ENCODE measurements at regions not wholly inside any gene's neighbourhood (a gene's known extent, or its start where the extent isn't known, plus 50 kb on each side); places are given as distances from the start of the nearest gene placed in this dataset.

GRCh38 chr9:81850724-81851123 lies 77.5 kb upstream of the SPATA31D4 start:
- no peak overlapping the region for H3K9ac ChIP-seq
- WGBS (ENCODE audit: low lambda C conversion rate) = 82% methylated on average over 6 of the region's 6 CpGs
- no peak overlapping the region for H3K27ac ChIP-seq (ENCODE audit: low read depth in 2 of 2, low read length in 1 of 2)
- no peaks in the 10 kb centered on the region for H3K9me2 ChIP-seq
- 0 out of 4 replicates have a peak, but pooled peaks cover 0 to 5% of the 10 kb centered on the region in 2 experiments for H3K4me1 ChIP-seq (ENCODE audit: control insufficient read depth in 1 of 2, insufficient read depth in 2 of 2, low read depth in 1 of 2, low read length in 1 of 2)
- CTCF ChIA-PET = no interaction called here
- no peak for TF ChIP-seq POLR2AphosphoS5 (IDR thresholded peaks at IDR 0.05; ENCODE audit: low read depth, low read length)
- TF ChIP-seq MAX (IDR thresholded peaks at IDR 0.05; ENCODE audit: low read depth) = no peak
- no peak for TF ChIP-seq YY1 (IDR thresholded peaks at IDR 0.05; ENCODE audit: low read depth)
- no peak for TF ChIP-seq EZH2phosphoT487 (IDR thresholded peaks at IDR 0.05; ENCODE audit: borderline replicate concordance, low read depth)
- TF ChIP-seq USF2 (IDR thresholded peaks at IDR 0.05; ENCODE audit: borderline replicate concordance, low read depth, low read length) = no peak
- TF ChIP-seq FOXM1 (IDR thresholded peaks at IDR 0.05; ENCODE audit: low read depth) = no peak
- no peak for TF ChIP-seq ELF1 (IDR thresholded peaks at IDR 0.05)
- no peak for TF ChIP-seq JUND (IDR thresholded peaks at IDR 0.05)
- no peak for TF ChIP-seq RFX5 (IDR thresholded peaks at IDR 0.05; ENCODE audit: low read length)
- no peak for TF ChIP-seq USF1 (IDR thresholded peaks at IDR 0.05; ENCODE audit: borderline replicate concordance, low read depth)
- TF ChIP-seq FOXJ3 (CRISPR knock-in tag; IDR thresholded peaks at IDR 0.05) = no peak
- TF ChIP-seq MEF2A (IDR thresholded peaks at IDR 0.05; ENCODE audit: borderline replicate concordance, low read depth) = no peak
- TF ChIP-seq ZBTB33 (IDR thresholded peaks at IDR 0.05; ENCODE audit: borderline replicate concordance, low read depth) = no peak
- no peak for TF ChIP-seq GATA2 (CRISPR knock-in tag; IDR thresholded peaks at IDR 0.05)
- no peak overlapping the region for H3K4me3 ChIP-seq (ENCODE audit: low read depth in 2 of 2, low read length in 1 of 2)
- H2AFZ ChIP-seq (ENCODE audit: low read depth) = no peak overlapping the region
- H3K36me3 ChIP-seq (replicated peaks in 1 of 2; ENCODE audit: control insufficient read depth in 1 of 2, insufficient read depth in 2 of 2, low read length in 1 of 2) = no peaks in the 10 kb centered on the region
- DNase-seq = no peak
- H3K79me2 ChIP-seq (ENCODE audit: insufficient read depth) = no peaks in the 10 kb centered on the region
- no peak overlapping the region for H3K4me2 ChIP-seq
- POLR2A ChIA-PET = no interaction called here
- no peaks in the 10 kb centered on the region for H3K27me3 ChIP-seq (ENCODE audit: insufficient read depth)
- H4K20me1 ChIP-seq (ENCODE audit: insufficient read depth) = no peaks in the 10 kb centered on the region
- H3K9me3 ChIP-seq = no peaks in the 10 kb centered on the region
- no peaks in the 10 kb centered on the region for H3F3A ChIP-seq (replicated peaks; ENCODE audit: insufficient read depth)

- Histone ChIP-seq H3K4me1 (ENCODE audit: control insufficient read depth in 1 of 2, insufficient read depth in 2 of 2, low read depth in 1 of 2, low read length in 1 of 2) (0 out of 4 replicates have a peak, but pooled peaks cover 0 to 5% of the 10 kb centered on the region in 2 experiments), H3K36me3 (replicated peaks in 1 of 2; ENCODE audit: control insufficient read depth in 1 of 2, insufficient read depth in 2 of 2, low read length in 1 of 2) (no peaks in the 10 kb centered on the region), H3K9me2 (no peaks in the 10 kb centered on the region), H3K79me2 (ENCODE audit: insufficient read depth) (no peaks in the 10 kb centered on the region), H3K27ac (ENCODE audit: low read depth in 2 of 2, low read length in 1 of 2) (no peak overlapping the region), H3K4me3 (ENCODE audit: low read depth in 2 of 2, low read length in 1 of 2) (no peak overlapping the region), H3K4me2 (no peak overlapping the region), H3K9ac (no peak overlapping the region), H3K9me3 (no peaks in the 10 kb centered on the region), H4K20me1 (ENCODE audit: insufficient read depth) (no peaks in the 10 kb centered on the region), H3F3A (replicated peaks; ENCODE audit: insufficient read depth) (no peaks in the 10 kb centered on the region), H2AFZ (ENCODE audit: low read depth) (no peak overlapping the region), H3K27me3 (ENCODE audit: insufficient read depth) (no peaks in the 10 kb centered on the region)
- ChIA-PET POLR2A (no interaction called here), CTCF (no interaction called here)
- DNase-seq = no peak
- 82% methylated on average over 5 of the region's 5 CpGs for WGBS (ENCODE audit: low lambda C conversion rate)
- no peak for TF ChIP-seq MAX (IDR thresholded peaks at IDR 0.05; ENCODE audit: low read depth)
- no peak for TF ChIP-seq USF1 (IDR thresholded peaks at IDR 0.05; ENCODE audit: borderline replicate concordance, low read depth)
- no peak for TF ChIP-seq YY1 (IDR thresholded peaks at IDR 0.05; ENCODE audit: low read depth)
- TF ChIP-seq EZH2phosphoT487 (IDR thresholded peaks at IDR 0.05; ENCODE audit: borderline replicate concordance, low read depth) = no peak
- TF ChIP-seq MEF2A (IDR thresholded peaks at IDR 0.05; ENCODE audit: borderline replicate concordance, low read depth) = no peak
- no peak for TF ChIP-seq FOXJ3 (CRISPR knock-in tag; IDR thresholded peaks at IDR 0.05)
- TF ChIP-seq REST (IDR thresholded peaks at IDR 0.05; ENCODE audit: low read depth, low read length) = no peak
- no peak for TF ChIP-seq TEAD4 (IDR thresholded peaks at IDR 0.05; ENCODE audit: borderline replicate concordance, insufficient read depth)
- TF ChIP-seq RFX5 (IDR thresholded peaks at IDR 0.05; ENCODE audit: low read length) = no peak
- no peak for TF ChIP-seq PBX3 (IDR thresholded peaks at IDR 0.05)
These were observed 76.9 kb upstream of the SPATA31D4 start for GRCh38 chr9:81851340-81851739.
